IMR-90 (cell line): ENCODE measurements at regions not wholly inside any gene's neighbourhood (a gene's known extent, or its start where the extent isn't known, plus 50 kb on each side); places are given as distances from the start of the nearest gene placed in this dataset.

ENCODE experiments used
- ATAC-seq: fragments of 200-7000 bp; cut with Tn5 transposase; 2 replicates; pipeline ENCODE4 v1.9.1; 2020; ENCODE audit warnings: low read depth, mild to moderate bottlenecking, moderate library complexity
- BruUV-seq: library from RNA; stranded (reverse); fragments of 400-500 nt; replicated peaks from 2 replicates; lab custom pipeline; 2021; lab: Mats Ljungman, UMichigan
- CTCF ChIA-PET: fragments of 300-600 bp; formaldehyde crosslinking; extraction: SDS; loops from one replicate; lab custom pipeline; 2021; ENCODE audit warnings: antibody characterized with exemption; lab: Yijun Ruan, JAX
- POLR2A ChIA-PET: fragments of 300-600 bp; sonication (Branson Sonifier 250); formaldehyde crosslinking; loops from one replicate; lab custom pipeline; 2022; ENCODE audit warnings: antibody characterized with exemption; ENCODE audit not compliant: unreplicated experiment; lab: Charles Lee
- DNase-seq: peaks from one replicate; pipeline ENCODE4 v3.0.0; 2013
- H2AFZ ChIP-seq: replicated peaks from 2 replicates; pipeline ENCODE3; 2013; ENCODE audit warnings: low read length, mild to moderate bottlenecking; ENCODE audit not compliant: poor library complexity
- H2AK5ac ChIP-seq: 2 replicates; pipeline ENCODE4 v1.6.1; 2013; ENCODE audit warnings: low read depth, low read length, inconsistent platforms
- H2AK9ac ChIP-seq: replicated peaks from 2 replicates; pipeline ENCODE3; 2013; ENCODE audit warnings: mild to moderate bottlenecking, low read depth, low read length, moderate library complexity; ENCODE audit not compliant: poor library complexity
- H2BK120ac ChIP-seq: 2 replicates; pipeline ENCODE4 v1.6.1; 2013; ENCODE audit warnings: low read depth, low read length, inconsistent platforms
- H2BK15ac ChIP-seq: 3 replicates; pipeline ENCODE4 v1.6.1; 2013; ENCODE audit warnings: low read depth, low read length, inconsistent platforms
- H2BK20ac ChIP-seq: 2 replicates; pipeline ENCODE4 v1.6.1; 2013; ENCODE audit warnings: low read depth, mild to moderate bottlenecking, inconsistent platforms, low read length, moderate library complexity
- H2BK5ac ChIP-seq: 2 replicates; pipeline ENCODE4 v1.6.1; 2013; ENCODE audit warnings: mild to moderate bottlenecking, low read depth, low read length, inconsistent platforms; ENCODE audit not compliant: poor library complexity, severe bottlenecking
- H3K14ac ChIP-seq: replicated peaks from 2 replicates; pipeline ENCODE4 v1.6.1; 2013; ENCODE audit warnings: low read depth, low read length, inconsistent platforms
- H3K18ac ChIP-seq: 2 replicates; pipeline ENCODE4 v1.6.1; 2013; ENCODE audit warnings: low read depth, low read length, control low read depth
- H3K23ac ChIP-seq: 2 replicates; pipeline ENCODE4 v1.6.1; 2013; ENCODE audit warnings: low read depth, low read length, inconsistent platforms
- H3K27ac ChIP-seq: 2 replicates; pipeline ENCODE4 v1.5.1; 2013; ENCODE audit warnings: mild to moderate bottlenecking, control low read depth, low read length; ENCODE audit not compliant: insufficient read depth
- H3K27me3 ChIP-seq: 2 replicates; pipeline ENCODE4 v1.6.1; 2013; ENCODE audit warnings: low read length; ENCODE audit not compliant: control insufficient read depth, insufficient read depth
- H3K36me3 ChIP-seq: 2 replicates; pipeline ENCODE4 v1.6.1; 2013; ENCODE audit warnings: low read length, mixed read lengths; ENCODE audit not compliant: control insufficient read depth, insufficient read depth
- H3K4ac ChIP-seq: 2 replicates; pipeline ENCODE4 v1.6.1; 2013; ENCODE audit warnings: low read depth, low read length, inconsistent platforms
- H3K4me1 ChIP-seq: 2 replicates; pipeline ENCODE4 v1.6.1; 2013; ENCODE audit warnings: low read length, mixed read lengths; ENCODE audit not compliant: control insufficient read depth, insufficient read depth
- H3K4me2 ChIP-seq: 2 replicates; pipeline ENCODE4 v1.6.1; 2013; ENCODE audit warnings: low read depth, mild to moderate bottlenecking, control low read depth, low read length, moderate library complexity
- H3K4me3 ChIP-seq: 2 replicates; pipeline ENCODE4 v1.5.1; 2013; ENCODE audit warnings: low read depth, mild to moderate bottlenecking, control low read depth, low read length, moderate library complexity; ENCODE audit not compliant: insufficient read depth
- H3K56ac ChIP-seq: 2 replicates; pipeline ENCODE4 v1.6.1; 2013; ENCODE audit warnings: low read length, inconsistent platforms; ENCODE audit not compliant: insufficient read depth; ENCODE audit errors: extremely low read depth
- H3K79me1 ChIP-seq, 2 experiments: 2 replicates each; pipeline ENCODE4 v1.6.1; 2013; ENCODE audit warnings: low read length in 2 of 2, inconsistent platforms in 1 of 2, low read depth in 1 of 2
- H3K9ac ChIP-seq: 2 replicates; pipeline ENCODE4 v1.6.1; 2013; ENCODE audit warnings: low read depth, low read length, control low read depth
- H3K9me1 ChIP-seq: 2 replicates; pipeline ENCODE4 v1.6.1; 2013; ENCODE audit warnings: low read length, inconsistent platforms; ENCODE audit not compliant: insufficient read depth
- H3K9me3 ChIP-seq: 2 replicates; pipeline ENCODE4 v1.6.1; 2013; ENCODE audit warnings: low read length; ENCODE audit not compliant: control insufficient read depth, insufficient read depth
- H4K20me1 ChIP-seq: 2 replicates; pipeline ENCODE4 v1.6.1; 2013; ENCODE audit warnings: low read length, inconsistent platforms; ENCODE audit not compliant: insufficient read depth
- H4K5ac ChIP-seq: 2 replicates; pipeline ENCODE4 v1.6.1; 2013; ENCODE audit warnings: mild to moderate bottlenecking, low read depth, low read length, control low read depth
- H4K8ac ChIP-seq, 2 experiments: 2 replicates each; pipeline ENCODE4 v1.6.1; 2013; ENCODE audit warnings: low read depth in 2 of 2, low read length in 2 of 2, control low read depth in 1 of 2, inconsistent platforms in 1 of 2
- H4K91ac ChIP-seq: 2 replicates; pipeline ENCODE4 v1.6.1; 2013; ENCODE audit warnings: low read depth, low read length, inconsistent platforms; ENCODE audit not compliant: insufficient read depth
- BHLHE40 ChIP-seq: fragments of 150-350 bp; IDR thresholded peaks from 2 replicates; pipeline ENCODE4 v1.6.1; 2016; ENCODE audit warnings: mild to moderate bottlenecking, low read depth, low read length
- CEBPB ChIP-seq: IDR thresholded peaks from 2 replicates; pipeline ENCODE4 v1.6.1; 2012; ENCODE audit warnings: low read depth, low read length, improper control_type of control experiment
- CHD1 ChIP-seq: IDR thresholded peaks from 2 replicates; pipeline ENCODE4 v1.6.1; 2012; ENCODE audit warnings: low read depth, low read length, improper control_type of control experiment
- FOS ChIP-seq: fragments of 150-350 bp; IDR thresholded peaks from 2 replicates; pipeline ENCODE4 v1.6.1; 2016; ENCODE audit warnings: low read depth, low read length
- MAFK ChIP-seq: IDR thresholded peaks from 2 replicates; pipeline ENCODE4 v1.6.1; 2012; ENCODE audit warnings: low read depth, low read length, improper control_type of control experiment
- MAZ ChIP-seq: IDR thresholded peaks from 2 replicates; pipeline ENCODE4 v1.6.1; 2012; ENCODE audit warnings: low read depth, mild to moderate bottlenecking, low read length, improper control_type of control experiment, moderate library complexity, borderline replicate concordance
- MXI1 ChIP-seq: IDR thresholded peaks from 2 replicates; pipeline ENCODE4 v1.6.1; 2012; ENCODE audit warnings: low read depth, mild to moderate bottlenecking, low read length, moderate library complexity, borderline replicate concordance
- NFE2L2 ChIP-seq: fragments of 150-350 bp; IDR thresholded peaks from 2 replicates; pipeline ENCODE4 v1.6.1; 2016; ENCODE audit warnings: low read depth, mild to moderate bottlenecking, low read length
- POLR2A ChIP-seq: IDR thresholded peaks from 2 replicates; pipeline ENCODE4 v1.6.1; 2012; ENCODE audit warnings: mild to moderate bottlenecking, low read depth, low read length
- RAD21 ChIP-seq: IDR thresholded peaks from 2 replicates; pipeline ENCODE4 v1.6.1; 2012; ENCODE audit warnings: low read length, improper control_type of control experiment
- RCOR1 ChIP-seq: IDR thresholded peaks from 2 replicates; pipeline ENCODE4 v1.6.1; 2012; ENCODE audit warnings: mild to moderate bottlenecking, low read length, improper control_type of control experiment; ENCODE audit not compliant: insufficient replicate concordance
- RFX5 ChIP-seq: IDR thresholded peaks from 2 replicates; pipeline ENCODE4 v1.8.0; 2012; ENCODE audit warnings: low read depth, mild to moderate bottlenecking, low read length, moderate library complexity
- SMC3 ChIP-seq: fragments of 150-350 bp; IDR thresholded peaks from 2 replicates; pipeline ENCODE4 v1.6.1; 2016; ENCODE audit warnings: low read depth, mild to moderate bottlenecking, antibody characterized with exemption, low read length, moderate library complexity
- whole genome bisulfite sequencing, 2 experiments: methylation state at CpG; one replicate each; pipeline versions ENCODE4 v1.1.5 to v1.1.7; 2013; ENCODE audit warnings: missing lambda C conversion rate in 2 of 2; ENCODE audit not compliant: insufficient read length in 1 of 2; ENCODE audit errors: extremely low coverage in 2 of 2; 5-methylcytosine and 5-hydroxymethylcytosine counted together
- dilution Hi-C: fragments of 300-500 bp; cut with HindIII; formaldehyde crosslinking; loops from one replicate; pipeline ENCODE4 v1.14.3; 2018; ENCODE audit warnings: low sequenced_read_pairs; ENCODE audit not compliant: unreplicated experiment
- in situ Hi-C: fragments of 300-500 bp; cut with MboI; formaldehyde crosslinking; loops from 3 replicates; pipeline ENCODE4 v1.14.3; 2019; ENCODE audit warnings: low sequenced_read_pairs, inconsistent platforms, mixed read lengths
- intact Hi-C: fragments of 100-400 bp; cut with micrococcal nuclease; formaldehyde crosslinking; loops from 2 replicates; pipeline ENCODE4 v1.10.0; 2022
- TF ChIP-seq, protein P1 (sequence below): fragments of 150-350 bp; IDR thresholded peaks from 2 replicates; pipeline ENCODE4 v1.6.1; 2017; ENCODE audit warnings: mild to moderate bottlenecking, antibody characterized with exemption, low read length, low read depth
- TF ChIP-seq, protein P2 (sequence below): fragments of 150-350 bp; IDR thresholded peaks from 2 replicates; pipeline ENCODE4 v1.6.1; 2016; ENCODE audit warnings: low read depth, mild to moderate bottlenecking, low read length, moderate library complexity, borderline replicate concordance
- TF ChIP-seq, protein P3 (sequence below): conservative IDR thresholded peaks from 2 replicates; pipeline ENCODE4 v1.5.1; 2012; ENCODE audit warnings: mild to moderate bottlenecking, low read depth, low read length, improper control_type of control experiment

DNA sequence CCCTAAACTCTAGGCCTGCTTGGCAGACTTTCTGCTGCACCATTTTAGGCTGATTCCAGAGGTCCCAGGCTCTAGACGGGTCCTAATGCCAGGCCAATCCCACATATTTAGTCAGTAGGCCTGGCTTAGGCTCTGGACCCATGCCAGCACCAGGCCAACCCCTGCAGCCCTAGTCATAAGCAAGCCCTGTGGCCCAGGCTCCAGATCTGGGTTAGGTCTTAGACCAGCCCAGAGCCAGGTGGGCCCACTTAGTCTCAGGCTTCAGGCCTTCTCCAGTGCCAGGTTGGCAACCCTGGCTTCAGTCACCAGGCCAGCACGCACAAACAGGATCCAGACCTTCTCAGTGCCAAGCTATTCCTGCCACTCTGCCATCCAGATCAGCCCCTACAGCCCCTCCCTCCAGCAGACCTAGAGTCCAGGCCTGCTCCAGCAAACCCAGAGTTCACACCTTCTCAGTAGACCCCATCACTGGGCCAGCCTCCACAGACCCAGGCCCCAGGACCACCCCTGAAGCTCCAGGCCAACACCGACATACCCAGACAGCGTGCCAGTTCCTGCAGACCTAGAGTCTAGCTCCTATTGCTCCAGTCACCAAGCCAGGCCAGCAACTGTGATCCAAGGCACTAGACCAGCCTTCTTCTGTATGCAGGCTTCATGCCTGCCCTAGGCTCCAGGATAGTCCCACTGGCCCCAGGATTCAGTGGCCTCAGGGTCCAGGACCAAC lies 467.6 kb downstream of the RWDD3 start:
- WGBS, 2 experiments, result 67% methylated on average over 3 of the region's 4 CpGs; no CpG with 5 or more reads in 1 of the 2 experiments
- no peak for ATAC-seq
- Histone ChIP-seq H2BK5ac (no peak overlapping the region), H2AK5ac (no peak overlapping the region), H2AFZ (no peak overlapping the region), H3K36me3 (no peaks in the 10 kb centered on the region), H3K4me2 (no peak overlapping the region), H2BK15ac (no peak overlapping the region), H3K9ac (no peak overlapping the region), H4K5ac (no peak overlapping the region), H3K23ac (no peak overlapping the region), H3K4me1 (no peaks in the 10 kb centered on the region), H3K9me1 (no peaks in the 10 kb centered on the region), H3K14ac (no peak overlapping the region), H3K4me3 (no peak overlapping the region), H4K20me1 (no peaks in the 10 kb centered on the region), H3K79me1 (no peaks in the 10 kb centered on the region), H3K56ac (no peak overlapping the region), H3K27ac (no peak overlapping the region), H2BK20ac (no peak overlapping the region), H3K18ac (no peak overlapping the region), H3K9me3 (peaks cover 13% of the 10 kb centered on the region), H4K8ac (no peak overlapping the region), H2BK120ac (no peak overlapping the region), H3K4ac (no peak overlapping the region), H4K91ac (no peak overlapping the region), H3K27me3 (no peaks in the 10 kb centered on the region), H2AK9ac (no peak overlapping the region)
- POLR2A ChIA-PET, result no interaction called here
- no peak for DNase-seq
- dilution Hi-C loops (no loop called here), intact Hi-C loops (no loop called here), in situ Hi-C loops (no loop called here)
- BruUV-seq, result no TSS peak
- TF ChIP-seq, protein P1, sequence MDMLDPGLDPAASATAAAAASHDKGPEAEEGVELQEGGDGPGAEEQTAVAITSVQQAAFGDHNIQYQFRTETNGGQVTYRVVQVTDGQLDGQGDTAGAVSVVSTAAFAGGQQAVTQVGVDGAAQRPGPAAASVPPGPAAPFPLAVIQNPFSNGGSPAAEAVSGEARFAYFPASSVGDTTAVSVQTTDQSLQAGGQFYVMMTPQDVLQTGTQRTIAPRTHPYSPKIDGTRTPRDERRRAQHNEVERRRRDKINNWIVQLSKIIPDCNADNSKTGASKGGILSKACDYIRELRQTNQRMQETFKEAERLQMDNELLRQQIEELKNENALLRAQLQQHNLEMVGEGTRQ, result no peak
- TF ChIP-seq CHD1 (no peak), BHLHE40 (no peak), MXI1 (no peak), RCOR1 (no peak), FOS (no peak), MAZ (no peak), RAD21 (no peak), SMC3 (no peak), POLR2A (no peak), RFX5 (no peak), NFE2L2 (no peak), MAFK (no peak), CEBPB (no peak)
- TF ChIP-seq, protein P2, sequence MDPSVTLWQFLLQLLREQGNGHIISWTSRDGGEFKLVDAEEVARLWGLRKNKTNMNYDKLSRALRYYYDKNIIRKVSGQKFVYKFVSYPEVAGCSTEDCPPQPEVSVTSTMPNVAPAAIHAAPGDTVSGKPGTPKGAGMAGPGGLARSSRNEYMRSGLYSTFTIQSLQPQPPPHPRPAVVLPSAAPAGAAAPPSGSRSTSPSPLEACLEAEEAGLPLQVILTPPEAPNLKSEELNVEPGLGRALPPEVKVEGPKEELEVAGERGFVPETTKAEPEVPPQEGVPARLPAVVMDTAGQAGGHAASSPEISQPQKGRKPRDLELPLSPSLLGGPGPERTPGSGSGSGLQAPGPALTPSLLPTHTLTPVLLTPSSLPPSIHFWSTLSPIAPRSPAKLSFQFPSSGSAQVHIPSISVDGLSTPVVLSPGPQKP, result no peak
- TF ChIP-seq, protein P3, sequence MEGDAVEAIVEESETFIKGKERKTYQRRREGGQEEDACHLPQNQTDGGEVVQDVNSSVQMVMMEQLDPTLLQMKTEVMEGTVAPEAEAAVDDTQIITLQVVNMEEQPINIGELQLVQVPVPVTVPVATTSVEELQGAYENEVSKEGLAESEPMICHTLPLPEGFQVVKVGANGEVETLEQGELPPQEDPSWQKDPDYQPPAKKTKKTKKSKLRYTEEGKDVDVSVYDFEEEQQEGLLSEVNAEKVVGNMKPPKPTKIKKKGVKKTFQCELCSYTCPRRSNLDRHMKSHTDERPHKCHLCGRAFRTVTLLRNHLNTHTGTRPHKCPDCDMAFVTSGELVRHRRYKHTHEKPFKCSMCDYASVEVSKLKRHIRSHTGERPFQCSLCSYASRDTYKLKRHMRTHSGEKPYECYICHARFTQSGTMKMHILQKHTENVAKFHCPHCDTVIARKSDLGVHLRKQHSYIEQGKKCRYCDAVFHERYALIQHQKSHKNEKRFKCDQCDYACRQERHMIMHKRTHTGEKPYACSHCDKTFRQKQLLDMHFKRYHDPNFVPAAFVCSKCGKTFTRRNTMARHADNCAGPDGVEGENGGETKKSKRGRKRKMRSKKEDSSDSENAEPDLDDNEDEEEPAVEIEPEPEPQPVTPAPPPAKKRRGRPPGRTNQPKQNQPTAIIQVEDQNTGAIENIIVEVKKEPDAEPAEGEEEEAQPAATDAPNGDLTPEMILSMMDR, result no peak
- CTCF ChIA-PET, result no interaction called here
